Panc1 (cell line): ENCODE measurements at regions not wholly inside any gene's neighbourhood (a gene's known extent, or its start where the extent isn't known, plus 50 kb on each side); places are given as distances from the start of the nearest gene placed in this dataset.

Experiments used
- SIN3A ChIP-seq: IDR thresholded peaks from 2 replicates; pipeline ENCODE4 v1.6.1; 2012; ENCODE audit warnings: low read depth, mild to moderate bottlenecking, low read length, moderate library complexity, borderline replicate concordance; ENCODE audit not compliant: insufficient read depth
- TF ChIP-seq, protein P1 (sequence below): fragments of 450-650 bp; IDR thresholded peaks from 2 replicates; pipeline ENCODE4 v1.5.1; 2017; ENCODE audit warnings: mild to moderate bottlenecking
- TF ChIP-seq, protein P2 (sequence below), 2 experiments: IDR thresholded peaks; 2 replicates each; pipeline ENCODE4 v1.6.1; 2011 to 2012; ENCODE audit warnings: low read depth in 2 of 2, control low read depth in 1 of 2, low read length in 1 of 2, mild to moderate bottlenecking in 1 of 2, moderate library complexity in 1 of 2; ENCODE audit not compliant: insufficient read depth in 1 of 2

GRCh38 chr6:24064832-24065231 lies 61.2 kb upstream of the NRSN1 start:
- TF ChIP-seq, protein P1, sequence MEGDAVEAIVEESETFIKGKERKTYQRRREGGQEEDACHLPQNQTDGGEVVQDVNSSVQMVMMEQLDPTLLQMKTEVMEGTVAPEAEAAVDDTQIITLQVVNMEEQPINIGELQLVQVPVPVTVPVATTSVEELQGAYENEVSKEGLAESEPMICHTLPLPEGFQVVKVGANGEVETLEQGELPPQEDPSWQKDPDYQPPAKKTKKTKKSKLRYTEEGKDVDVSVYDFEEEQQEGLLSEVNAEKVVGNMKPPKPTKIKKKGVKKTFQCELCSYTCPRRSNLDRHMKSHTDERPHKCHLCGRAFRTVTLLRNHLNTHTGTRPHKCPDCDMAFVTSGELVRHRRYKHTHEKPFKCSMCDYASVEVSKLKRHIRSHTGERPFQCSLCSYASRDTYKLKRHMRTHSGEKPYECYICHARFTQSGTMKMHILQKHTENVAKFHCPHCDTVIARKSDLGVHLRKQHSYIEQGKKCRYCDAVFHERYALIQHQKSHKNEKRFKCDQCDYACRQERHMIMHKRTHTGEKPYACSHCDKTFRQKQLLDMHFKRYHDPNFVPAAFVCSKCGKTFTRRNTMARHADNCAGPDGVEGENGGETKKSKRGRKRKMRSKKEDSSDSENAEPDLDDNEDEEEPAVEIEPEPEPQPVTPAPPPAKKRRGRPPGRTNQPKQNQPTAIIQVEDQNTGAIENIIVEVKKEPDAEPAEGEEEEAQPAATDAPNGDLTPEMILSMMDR = no peak
- TF ChIP-seq SIN3A = no peak
- TF ChIP-seq, protein P2, sequence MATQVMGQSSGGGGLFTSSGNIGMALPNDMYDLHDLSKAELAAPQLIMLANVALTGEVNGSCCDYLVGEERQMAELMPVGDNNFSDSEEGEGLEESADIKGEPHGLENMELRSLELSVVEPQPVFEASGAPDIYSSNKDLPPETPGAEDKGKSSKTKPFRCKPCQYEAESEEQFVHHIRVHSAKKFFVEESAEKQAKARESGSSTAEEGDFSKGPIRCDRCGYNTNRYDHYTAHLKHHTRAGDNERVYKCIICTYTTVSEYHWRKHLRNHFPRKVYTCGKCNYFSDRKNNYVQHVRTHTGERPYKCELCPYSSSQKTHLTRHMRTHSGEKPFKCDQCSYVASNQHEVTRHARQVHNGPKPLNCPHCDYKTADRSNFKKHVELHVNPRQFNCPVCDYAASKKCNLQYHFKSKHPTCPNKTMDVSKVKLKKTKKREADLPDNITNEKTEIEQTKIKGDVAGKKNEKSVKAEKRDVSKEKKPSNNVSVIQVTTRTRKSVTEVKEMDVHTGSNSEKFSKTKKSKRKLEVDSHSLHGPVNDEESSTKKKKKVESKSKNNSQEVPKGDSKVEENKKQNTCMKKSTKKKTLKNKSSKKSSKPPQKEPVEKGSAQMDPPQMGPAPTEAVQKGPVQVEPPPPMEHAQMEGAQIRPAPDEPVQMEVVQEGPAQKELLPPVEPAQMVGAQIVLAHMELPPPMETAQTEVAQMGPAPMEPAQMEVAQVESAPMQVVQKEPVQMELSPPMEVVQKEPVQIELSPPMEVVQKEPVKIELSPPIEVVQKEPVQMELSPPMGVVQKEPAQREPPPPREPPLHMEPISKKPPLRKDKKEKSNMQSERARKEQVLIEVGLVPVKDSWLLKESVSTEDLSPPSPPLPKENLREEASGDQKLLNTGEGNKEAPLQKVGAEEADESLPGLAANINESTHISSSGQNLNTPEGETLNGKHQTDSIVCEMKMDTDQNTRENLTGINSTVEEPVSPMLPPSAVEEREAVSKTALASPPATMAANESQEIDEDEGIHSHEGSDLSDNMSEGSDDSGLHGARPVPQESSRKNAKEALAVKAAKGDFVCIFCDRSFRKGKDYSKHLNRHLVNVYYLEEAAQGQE (IDR thresholded peaks at IDR 0.05; ENCODE audit: insufficient read depth in 1 of 2, low read depth in 2 of 2, low read length in 1 of 2) = no peak
